ENCODE measurements at regions not wholly inside any gene's neighbourhood (a gene's known extent, or its start where the extent isn't known, plus 50 kb on each side); places are given as distances from the start of the nearest gene placed in this dataset.
A peak's percentile ranks its signal among the peaks of the same experiment; 100 is the strongest.

DNA sequence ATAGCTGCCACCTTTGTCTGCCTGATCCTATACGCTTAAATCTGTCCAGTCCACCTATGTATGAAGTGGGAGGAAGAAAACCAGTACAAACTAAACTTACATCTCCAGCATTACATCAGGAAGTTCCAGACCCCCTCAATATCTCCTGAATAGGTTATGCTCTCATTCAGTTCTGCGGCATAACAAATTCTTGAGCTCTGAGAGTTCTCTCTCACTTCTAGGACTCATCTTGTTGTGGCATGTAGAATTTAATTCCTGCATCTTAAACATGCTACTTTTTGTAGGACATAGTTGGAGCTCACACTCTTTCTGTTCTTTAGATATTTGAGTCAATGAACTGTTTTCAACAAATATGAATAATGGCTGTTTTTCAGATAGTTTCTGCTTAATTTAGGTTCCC, 662.5 kb downstream of the CDH11 start (continued):
- no peak for TF ChIP-seq RFX5 (IDR thresholded peaks at IDR 0.05; ENCODE audit: low read depth, low read length)
- TF ChIP-seq CBX3 (IDR thresholded peaks at IDR 0.05; ENCODE audit: borderline replicate concordance, low read depth) = no peak
- TF ChIP-seq CEBPB (IDR thresholded peaks at IDR 0.05; ENCODE audit: borderline replicate concordance in 1 of 2, low read depth in 2 of 2, low read length in 2 of 2) = no peak

DNA sequence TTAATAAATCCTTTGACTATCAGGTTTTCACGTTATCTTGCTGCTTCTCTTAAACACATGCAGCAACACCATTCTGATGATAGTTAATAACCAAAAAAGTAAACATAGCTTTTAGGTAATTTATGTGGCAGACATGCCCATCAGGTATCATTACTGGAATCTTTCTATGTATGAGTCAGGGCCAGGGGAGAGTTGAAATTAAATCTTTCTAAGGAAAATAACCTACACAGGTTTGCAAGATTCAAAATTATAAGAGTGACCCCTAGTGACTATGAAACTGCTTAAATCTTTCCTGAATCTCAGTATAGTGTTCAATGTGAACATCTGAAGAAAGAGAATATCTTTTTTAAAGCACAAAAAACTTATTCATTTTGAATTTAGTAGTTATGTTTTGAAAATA, 666.6 kb downstream of the CDH11 start:
- 6% methylated on average over 1 of the region's 1 CpG for WGBS (ENCODE audit: insufficient coverage, insufficient replicate concordance, low lambda C conversion rate, missing lambda C conversion rate)
- no peaks in the 10 kb centered on the region for H3K4me1 ChIP-seq (ENCODE audit: control insufficient read depth, insufficient read depth, low read length)
- FAIRE-seq (no peak), DNase-seq (ENCODE audit: low read depth, low spot score) (no peak), ATAC-seq (0 out of 3 replicates have a peak, but pooled peaks have one; percentile 22)
- CTCF ChIA-PET = no interaction called here
- no peaks in the 10 kb centered on the region for H3K9me3 ChIP-seq (replicated peaks; ENCODE audit: control insufficient read depth, insufficient read depth, low read length)
- no peak overlapping the region for H3K4me3 ChIP-seq
- intact Hi-C loops (cut with micrococcal nuclease; ENCODE audit: unreplicated experiment) = no loop called here
- no peak overlapping the region for H3K9ac ChIP-seq (ENCODE audit: control insufficient read depth, insufficient read depth, low read length)
- H4K20me1 ChIP-seq (ENCODE audit: control insufficient read depth, insufficient read depth) = no peaks in the 10 kb centered on the region
- H3K27me3 ChIP-seq (replicated peaks in 1 of 2; ENCODE audit: control insufficient read depth in 2 of 2, insufficient read depth in 2 of 2, low read length in 1 of 2) = no peaks in the 10 kb centered on the region
- TF ChIP-seq MEF2B (IDR thresholded peaks at IDR 0.05; ENCODE audit: partially characterized antibody, poor library complexity, severe bottlenecking) = no peak
- no peak for TF ChIP-seq FOS (IDR thresholded peaks at IDR 0.05; ENCODE audit: borderline replicate concordance, extremely low read depth, insufficient read length)
- no peak for TF ChIP-seq MXI1 (IDR thresholded peaks at IDR 0.05; ENCODE audit: low read depth, low read length)
- no peak for TF ChIP-seq NR2C1 (IDR thresholded peaks at IDR 0.05)
- no peak for TF ChIP-seq WRNIP1 (IDR thresholded peaks at IDR 0.05; ENCODE audit: borderline replicate concordance, low read depth, low read length)
- no peak for TF ChIP-seq HDAC6 (IDR thresholded peaks at IDR 0.05; ENCODE audit: unreplicated experiment)
- SMC1A ChIA-PET (ENCODE audit: uncharacterized antibody, unreplicated experiment) = interaction anchor here (1.1 to 1.6 kb wide), 2 partner anchors 37 to 93 kb away, joined by 3 to 4 read pairs; no protein-coding TSS in a partner anchor
- no TSS peak for BruUV-seq (replicated peaks)
- H3K4me2 ChIP-seq (ENCODE audit: control insufficient read depth, insufficient read depth) = no peak overlapping the region
- no peaks in the 10 kb centered on the region for H3K36me3 ChIP-seq (ENCODE audit: control insufficient read depth in 2 of 2, insufficient read depth in 2 of 2, low read length in 1 of 2)
- POLR2A ChIA-PET = no interaction called here
- no peak overlapping the region for H3K27ac ChIP-seq (ENCODE audit: control insufficient read depth, insufficient read depth)
- H3K79me2 ChIP-seq (ENCODE audit: control insufficient read depth, insufficient read depth, low read length) = no peaks in the 10 kb centered on the region
- RAD21 ChIA-PET (ENCODE audit: unreplicated experiment) = no interaction called here
- in situ Hi-C loops (cut with MboI) = no loop called here
- H2AFZ ChIP-seq (ENCODE audit: control insufficient read depth, low read depth, low read length) = no peak overlapping the region
